Mesodermal cell (in vitro differentiated cells): ENCODE measurements at regions not wholly inside any gene's neighbourhood (a gene's known extent, or its start where the extent isn't known, plus 50 kb on each side); places are given as distances from the start of the nearest gene placed in this dataset.
"Not testable (repeated sequence)": the region's sequence is repeated elsewhere in the genome, so short reads cannot be mapped to it uniquely, and the experiment has no call there.

ENCODE experiments used
- H3K27ac ChIP-seq: 2 replicates; pipeline ENCODE4 v1.7.0; 2013; ENCODE audit warnings: mild to moderate bottlenecking, low read depth, low read length, moderate library complexity; ENCODE audit not compliant: severe bottlenecking
- H3K36me3 ChIP-seq: 2 replicates; pipeline ENCODE4 v1.7.1; 2013; ENCODE audit warnings: mild to moderate bottlenecking, low read length, moderate library complexity; ENCODE audit not compliant: control insufficient read depth, insufficient read depth
- H3K4me1 ChIP-seq: one replicate; pipeline ENCODE4 v1.7.1; 2013; ENCODE audit warnings: mild to moderate bottlenecking, low read length; ENCODE audit not compliant: insufficient read depth, control insufficient read depth, poor library complexity, severe bottlenecking
- H3K4me3 ChIP-seq: 2 replicates; pipeline ENCODE4 v1.7.0; 2013; ENCODE audit warnings: low read length, control low read depth, mild to moderate bottlenecking; ENCODE audit not compliant: insufficient read depth, poor library complexity, severe bottlenecking; ENCODE audit errors: extremely low read depth
- H3K9me3 ChIP-seq: 2 replicates; pipeline ENCODE4 v1.7.1; 2013; ENCODE audit warnings: mild to moderate bottlenecking, low read length, moderate library complexity; ENCODE audit not compliant: control insufficient read depth
- WGBS, 2 experiments: methylation state at CpG; one replicate each; pipeline ENCODE4 v1.1.5; 2013; ENCODE audit warnings: missing lambda C conversion rate in 2 of 2; ENCODE audit not compliant: insufficient coverage in 2 of 2; 5-methylcytosine and 5-hydroxymethylcytosine counted together

DNA sequence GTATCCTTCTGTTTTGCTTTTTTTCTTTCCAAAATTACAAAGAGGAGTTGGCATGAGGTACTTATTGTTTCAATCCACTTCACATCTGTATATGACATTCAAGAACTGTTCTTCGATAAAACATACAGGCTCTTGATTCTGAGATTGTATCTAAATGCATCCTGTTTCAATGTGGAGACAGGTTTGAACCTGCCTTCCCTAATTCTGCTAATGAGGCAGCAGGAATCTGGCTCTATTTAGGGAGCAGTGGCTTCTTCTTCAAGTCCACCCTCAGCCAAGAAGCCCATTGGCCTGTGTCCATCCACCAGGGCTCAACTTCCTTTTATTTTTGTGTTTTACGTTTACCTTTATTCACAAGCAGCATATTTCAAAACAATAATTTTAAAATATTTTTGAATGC, 84.8 kb upstream of the PIK3C3 start:
- no CpG with 5 or more reads among the region's 2 CpGs for WGBS, 2 experiments
- Histone ChIP-seq H3K4me3 (no peak overlapping the region), H3K9me3 (no peaks in the 10 kb centered on the region), H3K4me1 (no peaks in the 10 kb centered on the region), H3K27ac (no peak overlapping the region), H3K36me3 (no peaks in the 10 kb centered on the region)

GRCh38 chr18:41865796-41866195, 89.2 kb upstream of the PIK3C3 start:
- H3K9me3 ChIP-seq, H3K4me3 ChIP-seq, H3K27ac ChIP-seq, H3K36me3 ChIP-seq, H3K4me1 ChIP-seq: not testable (repeated sequence)
- 88 to 89% methylated on average over 10 to 13 of the region's 27 CpGs for WGBS, 2 experiments

DNA sequence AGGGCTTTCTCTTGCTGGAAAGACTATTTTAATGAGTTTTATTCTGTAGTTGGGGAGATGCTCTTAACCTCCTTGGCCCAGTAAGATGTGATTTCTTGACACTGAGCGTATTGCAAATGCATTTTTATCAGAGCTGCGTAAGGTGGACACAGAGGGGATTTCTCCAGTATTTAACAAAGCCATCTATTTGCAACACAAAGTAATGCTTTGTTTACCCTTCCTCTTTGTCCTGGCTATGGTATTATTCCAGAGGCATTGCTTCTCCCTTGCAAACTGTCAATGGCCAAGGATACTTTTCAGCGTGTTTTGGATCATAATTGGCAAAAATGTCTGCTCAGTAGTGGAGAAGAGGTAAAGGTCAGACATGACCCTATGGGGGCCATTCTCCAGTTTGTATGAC, 90.8 kb upstream of the PIK3C3 start:
- Histone ChIP-seq H3K27ac (no peak overlapping the region), H3K36me3 (no peaks in the 10 kb centered on the region), H3K4me1 (no peaks in the 10 kb centered on the region), H3K9me3 (no peaks in the 10 kb centered on the region), H3K4me3 (no peak overlapping the region)
- 82 to 88% methylated on average over 2 of the region's 3 CpGs for WGBS, 2 experiments

- Histone ChIP-seq H3K4me3 (no peak overlapping the region), H3K9me3 (no peaks in the 10 kb centered on the region), H3K27ac (no peak overlapping the region), H3K4me1 (no peaks in the 10 kb centered on the region), H3K36me3 (no peaks in the 10 kb centered on the region)
Measured at GRCh38 chr18:41862921-41863320, 92.1 kb upstream of the PIK3C3 start.

- no peak overlapping the region for H3K27ac ChIP-seq
- H3K4me3 ChIP-seq: no peak overlapping the region
- no peaks in the 10 kb centered on the region for H3K36me3 ChIP-seq
- 82 to 84% methylated on average over 2 of the region's 2 CpGs for WGBS, 2 experiments
- no peaks in the 10 kb centered on the region for H3K4me1 ChIP-seq
- H3K9me3 ChIP-seq: no peaks in the 10 kb centered on the region
Measured at GRCh38 chr18:41860987-41861386, 94.0 kb upstream of the PIK3C3 start.

GRCh38 chr18:41858761-41859555, 96.1 kb upstream of the PIK3C3 start:
- Histone ChIP-seq H3K9me3 (no peaks in the 10 kb centered on the region), H3K36me3 (no peaks in the 10 kb centered on the region), H3K4me3 (no peak overlapping the region), H3K27ac (no peak overlapping the region), H3K4me1 (no peaks in the 10 kb centered on the region)
- WGBS, 2 experiments: 100% methylated on average over 1 of the region's 2 CpGs; no CpG with 5 or more reads in 1 of the 2 experiments

DNA sequence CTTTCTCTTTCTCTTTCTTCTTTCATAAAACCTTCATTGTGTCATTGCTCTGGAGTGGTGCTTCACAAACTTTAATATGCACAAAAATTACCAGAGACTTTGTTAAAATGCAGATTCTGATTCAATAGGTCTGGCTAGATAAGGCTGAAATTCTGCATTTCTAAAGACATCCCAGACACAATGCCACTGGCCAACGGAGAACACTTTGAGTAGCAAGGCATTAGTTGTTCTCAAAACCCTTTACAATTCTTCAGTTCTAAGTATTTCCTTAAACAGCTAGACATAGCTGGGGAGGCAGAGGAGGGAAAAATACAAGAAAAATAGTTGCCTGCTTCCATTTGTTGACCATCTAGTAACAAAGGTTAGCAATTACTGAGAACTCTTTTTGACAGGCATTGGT, 101.8 kb upstream of the PIK3C3 start:
- no peaks in the 10 kb centered on the region for H3K9me3 ChIP-seq
- no peaks in the 10 kb centered on the region for H3K36me3 ChIP-seq
- H3K4me3 ChIP-seq: no peak overlapping the region
- H3K27ac ChIP-seq: no peak overlapping the region
- 29% methylated on average over 1 of the region's 1 CpG; no CpG with 5 or more reads in 1 of the 2 experiments for WGBS, 2 experiments
- no peaks in the 10 kb centered on the region for H3K4me1 ChIP-seq

GRCh38 chr18:41850781-41851180, 104.3 kb upstream of the PIK3C3 start:
- no peaks in the 10 kb centered on the region for H3K36me3 ChIP-seq
- H3K4me1 ChIP-seq: no peaks in the 10 kb centered on the region
- H3K4me3 ChIP-seq: no peak overlapping the region
- H3K27ac ChIP-seq: no peak overlapping the region
- no peaks in the 10 kb centered on the region for H3K9me3 ChIP-seq
- 75% methylated on average over 1 of the region's 2 CpGs; no CpG with 5 or more reads in 1 of the 2 experiments for WGBS, 2 experiments

DNA sequence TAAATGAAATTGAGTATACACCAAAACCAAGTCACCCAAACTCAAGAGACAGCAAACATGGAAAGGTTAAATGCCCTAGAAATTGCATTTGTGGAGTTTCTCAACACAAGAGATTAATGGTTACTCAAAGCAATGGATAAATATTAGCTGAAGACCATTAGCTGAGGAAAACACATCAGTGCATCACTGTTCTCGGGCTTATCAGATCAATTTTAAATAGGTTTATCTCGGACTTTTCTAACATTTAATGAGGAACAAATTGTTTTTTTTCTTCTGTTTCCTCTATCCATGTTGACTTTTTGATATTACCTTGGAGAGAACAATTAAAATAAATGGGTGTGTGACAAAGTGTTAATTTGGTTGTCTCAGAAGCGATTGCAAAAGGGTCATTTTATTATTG, 105.4 kb upstream of the PIK3C3 start:
- Histone ChIP-seq H3K9me3 (no peaks in the 10 kb centered on the region), H3K36me3 (no peaks in the 10 kb centered on the region), H3K4me3 (no peak overlapping the region), H3K4me1 (no peaks in the 10 kb centered on the region), H3K27ac (no peak overlapping the region)
- WGBS, 2 experiments: 83 to 89% methylated on average over 1 to 2 of the region's 3 CpGs

GRCh38 chr18:41845563-41845962, 109.5 kb upstream of the PIK3C3 start:
- no peaks in the 10 kb centered on the region for H3K36me3 ChIP-seq
- WGBS, 2 experiments: 67 to 69% methylated on average over 2 of the region's 4 CpGs
- no peak overlapping the region for H3K27ac ChIP-seq
- H3K4me3 ChIP-seq: no peak overlapping the region
- H3K9me3 ChIP-seq: no peaks in the 10 kb centered on the region
- no peaks in the 10 kb centered on the region for H3K4me1 ChIP-seq

GRCh38 chr18:41842886-41843285, 112.1 kb upstream of the PIK3C3 start:
- Histone ChIP-seq H3K27ac (no peak overlapping the region), H3K4me1 (no peaks in the 10 kb centered on the region), H3K36me3 (no peaks in the 10 kb centered on the region), H3K9me3 (no peaks in the 10 kb centered on the region), H3K4me3 (no peak overlapping the region)
- 100% methylated on average over 2 of the region's 3 CpGs; no CpG with 5 or more reads in 1 of the 2 experiments for WGBS, 2 experiments
